GM19025 (cell line): ENCODE measurements at regions not wholly inside any gene's neighbourhood (a gene's known extent, or its start where the extent isn't known, plus 50 kb on each side); places are given as distances from the start of the nearest gene placed in this dataset.
"Not testable (repeated sequence)": the region's sequence is repeated elsewhere in the genome, so short reads cannot be mapped to it uniquely, and the experiment has no call there.

Experiments
- ATAC-seq: cut with Tn5 transposase; IDR thresholded peaks from one replicate; pipeline ENCODE4 v1.9.1; 2021; ENCODE audit warnings: mild to moderate bottlenecking, low read depth, moderate library complexity; ENCODE audit not compliant: unreplicated experiment

- no peak for ATAC-seq
Measured at GRCh38 chr1:163633366-163633765, 311.6 kb downstream of the NUF2 start.

GRCh38 chr1:163645676-163646075 lies 323.9 kb downstream of the NUF2 start:
- ATAC-seq = not testable (repeated sequence)

GRCh38 chr1:163650624-163651023 lies 328.9 kb downstream of the NUF2 start:
- no peak for ATAC-seq

GRCh38 chr1:163652441-163652840 lies 330.7 kb downstream of the NUF2 start:
- no peak for ATAC-seq

- no peak for ATAC-seq
Measured at GRCh38 chr1:163655565-163655964, 333.8 kb downstream of the NUF2 start.

GRCh38 chr1:163656095-163656759 lies 334.5 kb downstream of the NUF2 start:
- ATAC-seq = no peak

GRCh38 chr1:163657719-163658118 lies 336.0 kb downstream of the NUF2 start:
- no peak for ATAC-seq

- ATAC-seq = no peak
Measured at GRCh38 chr1:163661391-163661790, 339.6 kb downstream of the NUF2 start.

- no peak for ATAC-seq
Measured at GRCh38 chr1:163664671-163665335, 343.0 kb downstream of the NUF2 start.

GRCh38 chr1:163668472-163668871 lies 346.7 kb downstream of the NUF2 start:
- ATAC-seq = no peak

- ATAC-seq = no peak
Measured at GRCh38 chr1:163670989-163671757, 349.4 kb downstream of the NUF2 start.

- no peak for ATAC-seq
Measured at GRCh38 chr1:163672976-163673758, 351.4 kb downstream of the NUF2 start.

- no peak for ATAC-seq
Measured at GRCh38 chr1:163673759-163674151, 352.0 kb downstream of the NUF2 start.

- ATAC-seq = no peak
Measured at GRCh38 chr1:163674236-163674635, 352.5 kb downstream of the NUF2 start.

GRCh38 chr1:163684785-163685184 lies 363.0 kb downstream of the NUF2 start:
- no peak for ATAC-seq

- no peak for ATAC-seq
Measured at GRCh38 chr1:163692266-163692665, 370.5 kb downstream of the NUF2 start.

GRCh38 chr1:163697137-163697536 lies 375.4 kb downstream of the NUF2 start:
- ATAC-seq = no peak

GRCh38 chr1:163701783-163702374 lies 380.1 kb downstream of the NUF2 start:
- no peak for ATAC-seq

- ATAC-seq = no peak
Measured at GRCh38 chr1:163703794-163704193, 382.0 kb downstream of the NUF2 start.

GRCh38 chr1:163706915-163707314 lies 385.2 kb downstream of the NUF2 start:
- ATAC-seq = no peak
